Neutrophil (primary cell): ENCODE measurements at regions not wholly inside any gene's neighbourhood (a gene's known extent, or its start where the extent isn't known, plus 50 kb on each side); places are given as distances from the start of the nearest gene placed in this dataset.
"Not testable (repeated sequence)": the region's sequence is repeated elsewhere in the genome, so short reads cannot be mapped to it uniquely, and the experiment has no call there.

Source experiments
- H3K27ac ChIP-seq: fragments of 200-600 bp; sonication (generic); 2 replicates; pipeline ENCODE4 v1.5.1; 2016; ENCODE audit warnings: mild to moderate bottlenecking, moderate library complexity
- H3K27me3 ChIP-seq: fragments of 200-600 bp; sonication (generic); 2 replicates; pipeline ENCODE4 v1.6.0; 2016; ENCODE audit warnings: mild to moderate bottlenecking
- H3K36me3 ChIP-seq: fragments of 200-600 bp; sonication (generic); 2 replicates; pipeline ENCODE4 v1.5.1; 2017
- H3K4me1 ChIP-seq, 2 experiments: fragments of 200-600 bp in 1 of 2; sonication (generic) in 1 of 2; 1 replicate in 1 of 2; 2 replicates in 1 of 2; pipeline versions ENCODE4 v1.5.1 to v1.6.1; 2013 to 2016; ENCODE audit warnings: low read depth in 1 of 2, low read length in 1 of 2, mild to moderate bottlenecking in 1 of 2, moderate library complexity in 1 of 2; ENCODE audit not compliant: control insufficient read depth in 1 of 2, insufficient read depth in 1 of 2
- H3K4me3 ChIP-seq, 2 experiments: fragments of 200-600 bp in 1 of 2; sonication (generic) in 1 of 2; 1 replicate in 1 of 2; 2 replicates in 1 of 2; pipeline ENCODE4 v1.5.1; 2013 to 2016; ENCODE audit warnings: low read depth in 1 of 2, low read length in 1 of 2, mild to moderate bottlenecking in 1 of 2, moderate library complexity in 1 of 2
- H3K9me3 ChIP-seq: fragments of 200-600 bp; sonication (generic); 2 replicates; pipeline ENCODE4 v1.5.1; 2016
- TF ChIP-seq, protein P1 (sequence below): fragments of 200-600 bp; sonication (generic); IDR thresholded peaks from 2 replicates; pipeline ENCODE4 v1.5.1; 2016; ENCODE audit warnings: antibody characterized with exemption

DNA sequence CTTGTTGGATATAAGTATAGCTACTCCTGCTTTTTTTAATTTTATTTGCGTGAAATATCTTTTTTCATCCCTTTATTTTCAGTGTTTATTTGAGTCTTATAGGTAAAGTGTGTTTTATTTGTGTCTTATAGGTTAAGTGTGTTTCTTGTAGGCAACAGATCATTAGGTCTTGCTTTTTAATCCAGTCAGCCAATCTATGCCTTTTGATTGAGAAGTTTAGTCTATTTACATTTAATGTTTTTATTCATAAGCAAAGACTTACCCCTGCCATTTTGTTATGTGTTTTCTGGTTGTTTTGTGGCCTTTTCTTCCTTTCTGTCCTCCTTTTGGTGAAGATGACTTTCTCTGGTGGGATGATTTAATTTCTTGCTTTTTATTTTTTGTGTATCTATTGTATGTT is 232.0 kb downstream of the RAP2B start:
- TF ChIP-seq, protein P1, sequence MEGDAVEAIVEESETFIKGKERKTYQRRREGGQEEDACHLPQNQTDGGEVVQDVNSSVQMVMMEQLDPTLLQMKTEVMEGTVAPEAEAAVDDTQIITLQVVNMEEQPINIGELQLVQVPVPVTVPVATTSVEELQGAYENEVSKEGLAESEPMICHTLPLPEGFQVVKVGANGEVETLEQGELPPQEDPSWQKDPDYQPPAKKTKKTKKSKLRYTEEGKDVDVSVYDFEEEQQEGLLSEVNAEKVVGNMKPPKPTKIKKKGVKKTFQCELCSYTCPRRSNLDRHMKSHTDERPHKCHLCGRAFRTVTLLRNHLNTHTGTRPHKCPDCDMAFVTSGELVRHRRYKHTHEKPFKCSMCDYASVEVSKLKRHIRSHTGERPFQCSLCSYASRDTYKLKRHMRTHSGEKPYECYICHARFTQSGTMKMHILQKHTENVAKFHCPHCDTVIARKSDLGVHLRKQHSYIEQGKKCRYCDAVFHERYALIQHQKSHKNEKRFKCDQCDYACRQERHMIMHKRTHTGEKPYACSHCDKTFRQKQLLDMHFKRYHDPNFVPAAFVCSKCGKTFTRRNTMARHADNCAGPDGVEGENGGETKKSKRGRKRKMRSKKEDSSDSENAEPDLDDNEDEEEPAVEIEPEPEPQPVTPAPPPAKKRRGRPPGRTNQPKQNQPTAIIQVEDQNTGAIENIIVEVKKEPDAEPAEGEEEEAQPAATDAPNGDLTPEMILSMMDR, result no peak
- Histone ChIP-seq H3K27ac (no peak overlapping the region), H3K27me3 (no peaks in the 10 kb centered on the region), H3K36me3 (no peaks in the 10 kb centered on the region), H3K9me3 (no peaks in the 10 kb centered on the region), H3K4me1 (no peaks in the 10 kb centered on the region), H3K4me3 (no peak overlapping the region)

DNA sequence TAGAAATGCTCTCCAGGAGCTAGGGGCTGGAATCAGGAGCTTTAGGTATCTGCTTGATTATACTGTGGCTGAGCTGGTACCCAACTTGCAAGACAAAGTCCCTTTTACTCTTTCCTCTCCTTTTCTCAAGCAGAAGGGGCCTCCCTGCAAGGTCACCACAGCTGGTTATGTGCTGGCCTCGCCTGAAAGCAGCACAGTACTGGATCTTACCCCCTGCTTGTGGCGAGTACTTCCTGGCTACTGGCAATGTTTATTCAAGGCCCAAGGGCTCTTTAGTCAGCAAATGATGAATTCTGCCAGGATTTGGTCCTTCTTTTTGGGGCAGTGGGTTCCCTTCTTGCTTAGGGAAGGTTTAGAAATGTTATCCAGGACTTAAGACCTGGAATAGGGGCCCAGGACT is 234.6 kb downstream of the RAP2B start:
- no peaks in the 10 kb centered on the region for H3K27me3 ChIP-seq
- H3K36me3 ChIP-seq, result no peaks in the 10 kb centered on the region
- H3K4me3 ChIP-seq, result no peak overlapping the region
- no peaks in the 10 kb centered on the region for H3K4me1 ChIP-seq
- H3K27ac ChIP-seq, result no peak overlapping the region
- no peaks in the 10 kb centered on the region for H3K9me3 ChIP-seq
- TF ChIP-seq, protein P1, result no peak

DNA sequence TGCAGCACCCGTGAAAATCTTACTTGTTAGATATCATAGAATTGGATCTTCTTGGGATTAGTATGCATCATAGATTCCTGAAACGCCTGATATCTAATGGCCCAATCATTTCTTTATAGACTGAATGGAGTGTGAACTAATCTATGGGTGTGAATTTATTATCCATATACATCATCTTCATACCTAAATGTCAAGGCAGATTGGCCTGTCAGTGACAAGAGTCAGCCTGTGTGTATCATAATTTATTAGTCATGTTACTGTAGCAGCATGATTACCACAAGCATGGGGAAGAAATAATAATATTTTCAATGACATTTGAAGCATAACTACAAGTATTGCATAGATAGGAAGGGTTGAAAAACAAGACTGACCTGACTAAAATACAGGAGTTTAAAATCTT is 235.8 kb downstream of the RAP2B start:
- Histone ChIP-seq H3K9me3 (no peaks in the 10 kb centered on the region), H3K27ac (no peak overlapping the region)

DNA sequence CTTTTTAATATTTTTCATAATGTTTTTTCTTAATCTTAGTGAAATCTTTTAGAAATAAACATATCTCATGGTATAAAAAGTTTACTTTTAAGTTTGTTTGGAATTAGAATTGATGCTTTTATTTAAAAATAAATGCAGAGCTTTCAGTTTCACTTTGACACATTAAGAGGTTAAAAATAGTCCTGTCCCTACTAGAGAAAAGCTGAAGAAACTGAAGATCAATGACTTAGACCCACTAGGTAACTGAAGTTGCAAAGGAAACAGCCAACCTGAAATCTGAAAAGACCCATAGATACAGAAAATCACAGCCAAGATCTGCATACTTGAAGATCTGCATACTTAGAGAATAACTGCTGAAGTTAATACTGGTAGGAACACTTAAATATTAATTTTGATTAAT is 237.6 kb downstream of the RAP2B start:
- Histone ChIP-seq H3K9me3 (no peaks in the 10 kb centered on the region), H3K27ac (no peak overlapping the region), H3K36me3 (no peaks in the 10 kb centered on the region), H3K4me1 (no peaks in the 10 kb centered on the region), H3K27me3 (no peaks in the 10 kb centered on the region), H3K4me3 (no peak overlapping the region)
- TF ChIP-seq, protein P1, result no peak

More for the DNA sequence above, 235.8 kb downstream of the RAP2B start:
- Histone ChIP-seq H3K4me1 (no peaks in the 10 kb centered on the region), H3K36me3 (no peaks in the 10 kb centered on the region), H3K27me3 (no peaks in the 10 kb centered on the region), H3K4me3 (no peak overlapping the region)
- TF ChIP-seq, protein P1, result no peak

DNA sequence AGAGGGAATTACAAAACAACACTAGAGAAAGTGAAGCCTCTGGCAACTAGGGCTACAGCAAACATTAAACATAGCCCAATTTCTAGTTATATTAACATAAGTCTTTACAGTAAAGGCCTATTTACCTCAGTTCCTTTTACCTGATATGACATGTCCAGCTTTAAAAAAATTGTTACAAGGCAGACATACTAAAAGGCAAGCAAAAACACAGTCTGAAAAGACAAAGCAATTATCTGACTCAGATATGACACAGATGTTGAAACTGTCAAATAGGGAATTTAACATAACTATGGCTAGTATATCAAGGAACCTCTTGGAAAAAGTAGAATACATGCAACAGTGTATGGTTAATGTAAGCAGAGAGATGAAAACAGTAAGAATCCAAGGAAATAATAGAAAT is 238.6 kb downstream of the RAP2B start:
- Histone ChIP-seq H3K36me3 (no peaks in the 10 kb centered on the region), H3K4me1 (no peaks in the 10 kb centered on the region), H3K27ac (no peak overlapping the region), H3K4me3 (no peak overlapping the region), H3K27me3 (no peaks in the 10 kb centered on the region), H3K9me3 (no peaks in the 10 kb centered on the region)
- TF ChIP-seq, protein P1, result no peak

DNA sequence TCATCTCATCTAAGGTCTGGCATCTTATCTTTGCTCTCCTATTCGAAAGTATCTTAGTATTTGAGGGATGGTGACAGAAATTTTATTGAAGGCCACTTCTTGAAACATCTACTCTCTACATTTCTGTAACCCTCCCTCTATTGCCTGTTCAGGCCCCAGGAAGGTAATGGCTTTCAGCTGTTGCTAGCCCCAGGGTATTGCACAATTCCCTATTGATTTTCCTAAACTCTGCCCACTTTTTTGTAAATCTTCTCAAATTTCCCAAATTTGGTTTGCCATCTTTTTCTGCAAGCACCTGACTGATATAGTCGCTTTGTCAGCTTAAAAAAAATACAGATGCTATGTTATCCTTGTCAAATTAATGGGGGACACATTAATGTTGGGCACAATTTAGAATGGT is 242.1 kb downstream of the RAP2B start:
- no peak overlapping the region for H3K4me3 ChIP-seq
- no peaks in the 10 kb centered on the region for H3K4me1 ChIP-seq
- H3K27me3 ChIP-seq, result peaks cover 5% of the 10 kb centered on the region
- H3K9me3 ChIP-seq, result no peaks in the 10 kb centered on the region
- TF ChIP-seq, protein P1, result no peak
- H3K27ac ChIP-seq, result no peak overlapping the region
- no peaks in the 10 kb centered on the region for H3K36me3 ChIP-seq

DNA sequence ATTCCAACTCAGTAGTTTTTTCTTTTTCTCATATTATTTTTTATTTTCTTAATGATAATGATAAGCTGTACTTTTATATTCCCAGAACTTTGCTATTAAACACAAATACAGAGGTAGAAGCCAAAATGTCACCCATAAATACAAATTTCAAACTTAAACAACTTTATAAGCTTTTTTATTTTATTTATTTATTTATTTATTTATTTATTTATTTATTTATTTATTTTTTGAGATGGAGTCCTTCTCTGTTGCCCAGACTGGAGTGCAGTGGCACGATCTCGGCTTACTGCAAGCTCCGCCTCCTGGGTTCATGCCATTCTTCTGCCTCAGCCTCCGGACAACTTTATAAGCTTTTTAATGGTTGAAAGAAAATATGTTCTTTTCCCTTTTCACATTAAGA is 243.3 kb downstream of the RAP2B start:
- not testable (repeated sequence) for H3K27ac ChIP-seq, H3K27me3 ChIP-seq, H3K9me3 ChIP-seq, H3K36me3 ChIP-seq, H3K4me1 ChIP-seq, H3K4me3 ChIP-seq
